ENCODE measurements at regions not wholly inside any gene's neighbourhood (a gene's known extent, or its start where the extent isn't known, plus 50 kb on each side); places are given as distances from the start of the nearest gene placed in this dataset.

GRCh38 chr6:121847806-121848522, 412.5 kb downstream of the GJA1 start:
- no peak overlapping the region for H3K4me3 ChIP-seq (ENCODE audit: low read depth, low read length)
- no peak for TF ChIP-seq CTCF (IDR thresholded peaks at IDR 0.05; ENCODE audit: low read depth, low read length)

- TF ChIP-seq CTCF (IDR thresholded peaks at IDR 0.05; ENCODE audit: low read depth, low read length), result no peak
- H3K4me3 ChIP-seq (ENCODE audit: low read depth, low read length), result no peak overlapping the region
These were observed 413.2 kb downstream of the GJA1 start for GRCh38 chr6:121848523-121849255.

- H3K4me3 ChIP-seq (ENCODE audit: low read depth, low read length), result no peak overlapping the region
- TF ChIP-seq CTCF (IDR thresholded peaks at IDR 0.05; ENCODE audit: low read depth, low read length), result peak; percentile 82
These were observed 414.0 kb downstream of the GJA1 start for GRCh38 chr6:121849477-121849876.

- no peak overlapping the region for H3K4me3 ChIP-seq (ENCODE audit: low read depth, low read length)
- no peak for TF ChIP-seq CTCF (IDR thresholded peaks at IDR 0.05; ENCODE audit: low read depth, low read length)
These were observed 415.6 kb downstream of the GJA1 start for GRCh38 chr6:121851056-121851455.

- no peak for TF ChIP-seq CTCF (IDR thresholded peaks at IDR 0.05; ENCODE audit: low read depth, low read length)
- no peak overlapping the region for H3K4me3 ChIP-seq (ENCODE audit: low read depth, low read length)
These were observed 418.2 kb downstream of the GJA1 start for GRCh38 chr6:121853686-121854085.

GRCh38 chr6:121855521-121855920, 420.1 kb downstream of the GJA1 start:
- H3K4me3 ChIP-seq (ENCODE audit: low read depth, low read length), result no peak overlapping the region

More at GRCh38 chr6:121855521-121855920, 420.1 kb downstream of the GJA1 start:
- no peak for TF ChIP-seq CTCF (IDR thresholded peaks at IDR 0.05; ENCODE audit: low read depth, low read length)

Data from WI38 (cell line).